ENCODE measurements at regions not wholly inside any gene's neighbourhood (a gene's known extent, or its start where the extent isn't known, plus 50 kb on each side); places are given as distances from the start of the nearest gene placed in this dataset.

DNA sequence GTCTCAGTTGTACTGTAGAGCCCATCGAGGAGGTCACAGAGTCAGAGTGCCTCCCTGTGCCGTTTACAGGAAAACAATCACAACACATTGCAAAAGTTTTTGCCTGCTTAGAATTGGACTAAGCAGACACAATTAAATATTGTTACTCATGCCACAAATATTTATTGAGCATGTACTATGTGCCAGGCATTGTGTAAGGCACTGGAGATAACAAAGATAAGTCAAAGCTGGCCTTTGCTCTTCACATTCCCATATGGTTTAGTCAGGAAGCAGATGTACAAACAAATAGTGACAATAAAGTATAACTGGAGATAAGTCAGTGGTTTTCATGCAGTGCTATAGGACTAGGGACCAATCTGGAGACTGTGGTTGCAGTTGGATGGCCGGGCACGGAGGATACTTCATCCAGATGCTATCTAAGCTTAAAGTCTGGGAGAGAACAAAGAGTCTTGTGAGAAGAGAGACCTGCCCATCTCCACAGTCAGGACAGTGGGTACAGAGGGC lies 550.7 kb downstream of the INSC start:
- intact Hi-C loops (cut with DNase I, micrococcal nuclease) = no loop called here
- Mint-ChIP-seq H3K36me3 (ENCODE audit: low read depth) (no peaks in the 10 kb centered on the region), H3K27ac (no peak overlapping the region), H3K9me3 (no peaks in the 10 kb centered on the region), H3K27me3 (peaks cover 14% of the 10 kb centered on the region), H3K4me1 (ENCODE audit: low read depth) (no peaks in the 10 kb centered on the region), H3K4me3 (no peak overlapping the region)
- H3K4me3 ChIP-seq (ENCODE audit: low read length) = no peak overlapping the region
- H3K4me1 ChIP-seq (ENCODE audit: insufficient read depth, low read length) = no peaks in the 10 kb centered on the region
- ChIA-PET POLR2A (no interaction called here), CTCF (no interaction called here)
- no peak overlapping the region for H3K27ac ChIP-seq (ENCODE audit: low read depth in 1 of 2, low read length in 2 of 2)
- ATAC-seq (ENCODE audit: poor library complexity) (no peak), DNase-seq (no peak)
- no peak for TF ChIP-seq CTCF (IDR thresholded peaks at IDR 0.05)
- no peaks in the 10 kb centered on the region for H3K27me3 ChIP-seq (ENCODE audit: control insufficient read depth in 1 of 2, insufficient read depth in 2 of 2, low read length in 2 of 2)
- no peaks in the 10 kb centered on the region for H3K36me3 ChIP-seq (ENCODE audit: insufficient read depth, low read length)
- H3K9me3 ChIP-seq (ENCODE audit: control insufficient read depth in 1 of 2, insufficient read depth in 1 of 2, low read length in 2 of 2) = no peaks in the 10 kb centered on the region

DNA sequence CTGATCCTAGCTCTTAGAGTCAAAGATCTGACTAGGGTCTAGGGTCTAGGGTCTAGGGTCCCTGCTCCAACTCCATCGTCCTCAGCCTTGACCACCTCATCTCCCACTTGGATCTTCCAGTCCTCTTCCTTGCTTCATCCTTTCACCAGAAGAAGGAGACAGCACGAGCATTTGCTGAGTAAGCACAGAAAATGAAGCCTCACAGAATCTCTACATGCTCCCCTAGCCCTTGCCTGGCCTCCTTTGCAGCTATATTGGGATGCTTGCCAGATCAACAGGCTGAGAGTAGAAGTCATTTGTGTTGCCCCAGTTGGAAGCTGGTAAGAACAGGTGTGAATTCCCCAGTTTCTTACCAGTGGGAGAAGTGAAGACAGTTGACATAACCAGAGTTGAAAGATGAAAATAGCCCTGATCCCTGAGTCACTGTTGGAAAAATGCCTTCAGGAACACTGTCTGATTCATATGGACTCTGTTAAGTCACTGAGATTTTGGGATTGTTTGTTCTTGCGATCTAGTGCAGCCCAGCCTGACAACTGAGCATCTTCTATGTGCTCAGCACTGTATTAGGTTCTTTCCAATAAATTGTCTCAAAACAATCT lies 552.5 kb downstream of the INSC start:
- Histone ChIP-seq H3K27ac (ENCODE audit: low read depth in 1 of 2, low read length in 2 of 2) (no peak overlapping the region), H3K4me3 (ENCODE audit: low read length) (no peak overlapping the region), H3K36me3 (ENCODE audit: insufficient read depth, low read length) (no peaks in the 10 kb centered on the region), H3K4me1 (ENCODE audit: insufficient read depth, low read length) (no peaks in the 10 kb centered on the region), H3K9me3 (ENCODE audit: control insufficient read depth in 1 of 2, insufficient read depth in 1 of 2, low read length in 2 of 2) (peaks cover 0 to 8% of the 10 kb centered on the region in 2 experiments), H3K27me3 (ENCODE audit: control insufficient read depth in 1 of 2, insufficient read depth in 2 of 2, low read length in 2 of 2) (peaks cover 0 to 5% of the 10 kb centered on the region in 2 experiments)
- intact Hi-C loops (cut with DNase I, micrococcal nuclease) = no loop called here
- ChIA-PET POLR2A (no interaction called here), CTCF (no interaction called here)
- Mint-ChIP-seq H3K9me3 (no peaks in the 10 kb centered on the region), H3K27ac (no peak overlapping the region), H3K4me3 (no peak overlapping the region), H3K36me3 (ENCODE audit: low read depth) (no peaks in the 10 kb centered on the region), H3K27me3 (peaks cover 27% of the 10 kb centered on the region), H3K4me1 (ENCODE audit: low read depth) (no peaks in the 10 kb centered on the region)
- no peak for TF ChIP-seq CTCF (IDR thresholded peaks at IDR 0.05)
- ATAC-seq (ENCODE audit: poor library complexity) = no peak
- DNase-seq = no peak

- no peak for TF ChIP-seq CTCF (IDR thresholded peaks at IDR 0.05)
- Mint-ChIP-seq H3K9me3 (no peaks in the 10 kb centered on the region), H3K36me3 (ENCODE audit: low read depth) (no peaks in the 10 kb centered on the region), H3K4me3 (no peak overlapping the region), H3K27ac (no peak overlapping the region), H3K27me3 (peaks cover 37% of the 10 kb centered on the region), H3K4me1 (ENCODE audit: low read depth) (no peaks in the 10 kb centered on the region)
- Histone ChIP-seq H3K36me3 (ENCODE audit: insufficient read depth, low read length) (no peaks in the 10 kb centered on the region), H3K4me1 (ENCODE audit: insufficient read depth, low read length) (no peaks in the 10 kb centered on the region), H3K27ac (ENCODE audit: low read depth in 1 of 2, low read length in 2 of 2) (no peak overlapping the region), H3K27me3 (ENCODE audit: control insufficient read depth in 1 of 2, insufficient read depth in 2 of 2, low read length in 2 of 2) (peaks cover 0 to 5% of the 10 kb centered on the region in 2 experiments), H3K9me3 (ENCODE audit: control insufficient read depth in 1 of 2, insufficient read depth in 1 of 2, low read length in 2 of 2) (peaks cover 0 to 8% of the 10 kb centered on the region in 2 experiments), H3K4me3 (ENCODE audit: low read length) (no peak overlapping the region)
- POLR2A ChIA-PET = no interaction called here
- CTCF ChIA-PET = no interaction called here
- intact Hi-C loops (cut with DNase I, micrococcal nuclease) = no loop called here
- DNase-seq (no peak), ATAC-seq (ENCODE audit: poor library complexity) (no peak)
Observed at GRCh38 chr11:15668718-15669117, 554.0 kb downstream of the INSC start.
